GM18907 (cell line): ENCODE measurements at regions not wholly inside any gene's neighbourhood (a gene's known extent, or its start where the extent isn't known, plus 50 kb on each side); places are given as distances from the start of the nearest gene placed in this dataset.

ENCODE experiments used
- ATAC-seq: cut with Tn5 transposase; IDR thresholded peaks from one replicate; pipeline ENCODE4 v1.9.1; 2021; ENCODE audit warnings: mild to moderate bottlenecking, moderate library complexity; ENCODE audit not compliant: unreplicated experiment

DNA sequence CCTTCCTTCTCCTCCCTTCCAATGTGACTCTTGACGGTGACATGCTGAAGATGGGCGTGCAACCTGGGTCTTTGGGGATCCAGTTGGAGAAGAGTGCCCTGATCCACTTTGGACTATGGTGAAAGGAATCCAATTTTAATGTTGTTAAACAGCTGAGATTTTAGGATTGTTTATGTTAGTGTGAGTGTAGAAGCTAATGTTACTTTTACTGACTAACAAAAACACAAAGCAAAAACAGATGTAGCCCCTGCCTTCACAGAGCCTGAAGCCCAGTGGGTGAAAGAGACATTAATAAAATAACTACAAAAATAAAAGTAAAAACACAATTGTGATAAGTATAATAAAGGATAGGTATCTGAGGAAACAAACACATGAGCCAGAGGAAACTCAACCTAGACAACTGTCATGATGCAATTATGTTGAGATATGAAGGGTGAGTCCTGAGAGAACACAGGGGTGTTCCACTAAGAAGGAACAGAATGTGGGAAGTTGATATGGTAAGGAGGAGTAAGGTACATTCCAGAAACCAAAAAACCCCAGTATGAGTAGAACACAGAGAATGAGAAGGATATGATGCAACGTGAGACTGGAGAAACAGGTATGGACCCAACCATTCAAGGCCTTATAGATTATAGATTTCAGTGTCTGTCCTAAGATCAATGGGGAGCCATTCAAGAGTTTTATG lies 115.1 kb upstream of the PMFBP1 start:
- no peak for ATAC-seq

GRCh38 chr16:72285728-72286127 lies 113.8 kb upstream of the PMFBP1 start:
- ATAC-seq = no peak

DNA sequence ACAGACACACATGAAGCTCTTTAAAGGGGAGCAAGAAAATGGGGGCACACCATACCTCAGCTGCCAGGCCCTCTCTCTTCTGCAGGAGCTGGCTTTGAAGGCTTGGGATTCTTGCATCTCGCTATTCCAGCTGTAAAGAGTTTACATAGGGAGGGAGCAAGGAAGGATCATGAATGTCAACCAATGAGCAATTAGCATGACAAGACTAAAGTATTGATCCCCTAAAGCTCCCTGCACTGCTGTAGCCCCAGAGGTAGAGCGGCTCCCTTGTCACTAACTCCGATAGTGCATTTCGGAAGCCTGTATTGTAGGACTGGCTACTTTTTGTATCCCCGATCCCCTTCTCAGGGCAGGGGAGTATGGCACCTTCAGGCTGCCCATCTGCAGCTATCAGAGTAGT lies 113.4 kb upstream of the PMFBP1 start:
- ATAC-seq = no peak

DNA sequence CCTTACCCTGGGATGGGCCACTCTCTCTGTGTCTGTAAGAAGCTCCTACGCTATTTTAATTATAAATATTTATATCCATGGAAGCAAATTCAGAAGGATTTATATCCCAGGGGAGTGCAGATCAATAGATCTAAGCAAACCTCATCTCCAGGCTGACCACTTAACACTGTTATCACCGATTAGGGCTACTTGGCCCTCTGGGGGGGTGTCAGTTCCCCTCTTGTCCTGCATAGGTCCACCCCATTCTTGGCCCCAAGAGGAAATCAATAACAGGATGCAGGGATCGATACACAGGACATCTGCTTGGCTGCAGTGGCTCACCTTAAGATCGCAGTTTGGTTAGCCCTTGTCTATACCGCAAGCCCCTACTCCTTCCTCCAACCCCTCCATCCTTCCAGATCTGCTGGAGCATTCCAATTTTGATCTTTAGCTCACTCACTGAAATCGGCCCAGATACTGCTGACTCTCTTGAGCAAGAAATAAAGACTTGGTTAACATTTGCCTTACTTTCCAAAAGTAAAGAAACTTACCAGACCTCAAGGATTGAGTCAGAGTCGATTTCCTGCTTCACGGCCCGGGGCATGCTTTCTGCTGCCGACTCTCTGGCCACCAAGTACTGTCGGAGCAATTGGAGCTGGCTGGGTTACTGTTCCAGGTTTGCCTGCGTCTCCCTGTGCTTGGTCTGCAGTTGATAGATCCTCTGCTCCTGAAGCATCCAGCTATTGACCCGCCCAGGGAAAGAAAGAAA lies 112.3 kb upstream of the PMFBP1 start:
- no peak for ATAC-seq

DNA sequence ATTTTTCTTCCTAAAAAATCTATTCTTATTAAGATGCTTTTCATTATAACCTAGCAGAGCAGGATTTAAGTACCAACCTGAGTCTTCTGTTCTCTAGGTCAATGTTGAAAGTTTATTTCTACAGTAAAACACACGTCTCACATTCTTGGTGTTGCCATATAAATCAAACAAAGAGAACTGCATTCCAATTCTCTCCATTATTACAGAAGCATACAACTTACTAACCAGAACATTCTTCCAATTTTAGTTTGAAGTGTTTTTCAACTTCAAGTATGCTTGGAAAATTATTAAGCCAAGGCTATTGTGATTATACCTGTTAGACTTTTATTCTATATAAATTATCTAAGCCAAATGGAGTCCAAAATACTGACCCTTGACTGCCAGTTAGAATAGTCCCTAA lies 110.4 kb upstream of the PMFBP1 start:
- no peak for ATAC-seq

DNA sequence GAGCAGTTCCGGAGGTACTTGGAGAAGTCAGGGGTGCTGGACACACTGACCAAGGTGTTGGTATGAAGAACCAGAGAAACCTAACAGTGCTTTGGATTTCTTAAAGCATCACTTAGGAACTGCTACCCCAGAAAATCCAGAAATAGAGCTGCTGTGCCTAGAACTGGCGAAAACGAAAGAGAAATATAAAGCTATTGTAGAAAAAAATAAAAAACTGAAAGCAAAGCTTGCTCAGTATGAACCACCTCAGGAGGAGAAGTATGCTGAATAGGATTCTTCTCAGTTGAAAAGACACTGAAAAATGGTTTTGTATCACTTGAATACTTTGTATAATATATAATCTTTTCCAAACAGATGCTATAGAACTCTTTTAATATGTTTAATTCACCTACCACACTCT lies 106.3 kb upstream of the PMFBP1 start:
- ATAC-seq = no peak

DNA sequence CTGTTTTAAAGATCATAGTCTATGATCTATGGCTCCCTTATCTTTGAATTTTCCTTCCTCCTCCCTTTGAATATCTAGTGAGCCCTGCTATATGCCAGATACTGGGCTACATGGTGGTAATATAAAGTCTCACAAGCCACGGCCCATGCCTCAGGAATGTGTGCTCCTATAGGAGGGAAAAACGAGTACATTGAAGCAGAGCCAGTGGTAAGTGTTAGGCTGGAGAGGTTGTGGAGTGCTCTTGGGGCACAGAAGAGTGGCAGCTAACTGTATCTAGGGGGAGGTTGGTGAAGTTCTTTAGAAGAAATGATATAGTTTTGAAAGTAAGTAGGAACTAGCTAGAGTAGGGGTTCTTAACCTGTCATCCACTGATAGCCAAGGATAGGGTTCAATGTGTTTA lies 105.8 kb upstream of the PMFBP1 start:
- no peak for ATAC-seq

- no peak for ATAC-seq
Measured at GRCh38 chr16:72271699-72272240, 99.8 kb upstream of the PMFBP1 start.

- ATAC-seq = no peak
Measured at GRCh38 chr16:72270531-72270930, 98.6 kb upstream of the PMFBP1 start.

- no peak for ATAC-seq
Measured at GRCh38 chr16:72266836-72267235, 94.9 kb upstream of the PMFBP1 start.

DNA sequence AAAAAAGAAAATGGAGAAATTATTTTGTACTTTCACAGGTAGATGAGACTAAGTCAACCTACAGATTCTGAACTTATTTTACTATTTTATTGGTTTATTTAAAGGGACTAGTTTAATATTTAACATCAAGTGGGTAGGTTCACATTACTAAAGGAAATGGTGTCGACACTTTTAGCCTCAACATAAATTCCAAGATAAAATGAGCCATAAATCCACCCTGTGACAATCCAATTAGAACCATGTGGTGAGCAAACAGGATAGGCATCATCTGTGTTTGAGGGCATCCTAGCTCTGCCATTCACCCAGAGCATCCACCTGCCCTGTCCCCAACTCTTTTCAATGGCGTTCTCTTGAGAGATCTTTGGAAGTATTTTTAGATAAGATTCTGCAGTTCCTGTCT lies 92.8 kb upstream of the PMFBP1 start:
- no peak for ATAC-seq

- no peak for ATAC-seq
Measured at GRCh38 chr16:72262711-72263110, 90.8 kb upstream of the PMFBP1 start.

DNA sequence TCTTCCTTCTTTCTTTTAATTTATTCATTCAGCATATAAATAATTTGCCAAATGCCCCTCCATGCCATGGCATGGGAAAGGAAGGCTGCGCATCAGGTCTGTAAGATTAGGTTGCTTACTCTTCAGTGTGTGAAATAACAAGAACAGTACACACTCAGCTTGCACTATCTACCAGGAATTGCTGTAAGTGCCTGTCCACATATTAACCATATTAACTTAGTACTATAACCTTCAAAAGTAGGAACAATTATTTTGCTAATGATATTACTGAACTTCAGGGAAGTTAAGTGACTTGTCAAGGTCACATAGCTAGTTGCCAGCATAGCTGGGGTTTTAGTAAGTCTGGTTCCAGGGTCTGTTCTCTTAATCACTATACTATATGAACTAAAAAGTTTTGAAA lies 89.2 kb upstream of the PMFBP1 start:
- ATAC-seq = no peak

- no peak for ATAC-seq
Measured at GRCh38 chr16:72256398-72257066, 84.6 kb upstream of the PMFBP1 start.

- no peak for ATAC-seq
Measured at GRCh38 chr16:72255786-72256185, 83.8 kb upstream of the PMFBP1 start.

GRCh38 chr16:72247821-72248253 lies 75.9 kb upstream of the PMFBP1 start:
- no peak for ATAC-seq

DNA sequence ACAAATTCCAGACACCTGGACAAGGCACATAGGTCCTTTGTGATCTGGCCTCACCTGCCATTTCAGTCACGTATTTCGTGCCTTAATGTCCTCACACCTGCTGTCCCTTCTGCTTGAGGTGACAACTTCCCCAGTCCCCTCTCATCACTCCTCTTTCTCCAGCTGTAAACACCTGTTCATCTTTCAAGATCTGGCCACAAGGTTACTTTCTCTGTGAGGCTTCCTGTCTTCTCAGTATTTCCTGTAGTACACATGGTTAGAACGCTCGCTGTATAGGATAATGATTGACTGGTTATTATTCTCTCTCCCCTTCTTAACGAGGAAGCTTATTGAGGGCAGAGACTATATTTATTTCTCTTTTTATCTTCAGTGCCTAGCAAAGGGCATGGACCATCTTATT lies 74.5 kb upstream of the PMFBP1 start:
- peak; percentile 96 for ATAC-seq

DNA sequence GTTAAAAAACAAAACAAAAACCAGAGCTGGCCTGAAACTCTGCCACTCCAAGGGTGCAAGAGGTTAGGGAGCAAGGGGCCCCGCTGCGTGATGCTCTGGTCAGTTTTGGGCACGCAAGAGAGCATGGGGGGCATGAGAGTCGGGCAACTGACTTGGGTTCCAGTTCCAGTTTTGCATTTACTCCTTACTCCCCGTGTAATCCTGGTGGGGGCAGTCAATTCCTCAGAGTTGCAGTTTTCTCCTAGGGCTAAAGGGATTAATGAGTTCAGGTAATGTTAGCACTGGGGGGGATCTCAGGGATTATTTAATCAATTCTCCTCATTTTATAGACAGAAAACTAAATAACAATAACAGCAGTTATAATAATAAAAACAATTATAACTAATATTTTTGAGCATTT lies 72.9 kb upstream of the PMFBP1 start:
- ATAC-seq = no peak

DNA sequence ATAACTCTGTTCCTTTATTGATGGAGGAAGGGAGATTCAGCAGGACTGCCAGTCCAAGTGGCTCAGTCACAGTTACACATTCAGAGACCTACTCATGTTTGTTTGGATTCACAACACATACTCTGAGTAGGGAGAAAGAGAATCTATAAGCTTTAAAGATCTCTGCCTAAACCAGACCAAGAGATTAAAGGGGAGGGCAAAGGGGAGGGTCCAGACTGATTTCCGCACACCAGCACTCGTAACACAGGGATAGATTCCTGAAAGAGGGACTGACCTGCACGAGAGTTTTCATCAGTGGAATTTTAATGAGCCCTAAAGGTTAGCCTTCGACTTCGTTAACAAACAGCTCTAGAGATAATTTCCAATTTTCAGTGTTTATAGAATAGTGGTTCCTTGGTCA lies 71.7 kb upstream of the PMFBP1 start:
- no peak for ATAC-seq

DNA sequence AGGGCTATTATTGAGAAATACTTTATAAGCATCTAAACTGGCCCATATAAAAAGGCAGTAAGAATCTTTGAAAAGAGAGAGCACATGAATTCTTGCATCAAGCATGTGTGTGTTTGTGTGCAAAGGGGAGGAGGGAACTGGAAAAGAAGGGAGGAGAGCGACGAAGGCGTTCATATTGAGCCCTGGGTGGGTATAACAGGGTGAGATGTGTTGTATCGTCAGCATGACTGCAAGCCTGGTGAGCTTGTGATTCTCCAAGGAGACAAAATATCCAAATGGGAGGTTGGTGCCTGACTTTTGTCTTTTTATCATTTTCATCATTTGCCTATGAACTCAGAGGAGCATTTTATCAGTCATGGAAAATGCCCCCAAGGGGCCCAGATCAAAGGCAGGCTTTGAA lies 70.8 kb upstream of the PMFBP1 start:
- ATAC-seq = no peak

DNA sequence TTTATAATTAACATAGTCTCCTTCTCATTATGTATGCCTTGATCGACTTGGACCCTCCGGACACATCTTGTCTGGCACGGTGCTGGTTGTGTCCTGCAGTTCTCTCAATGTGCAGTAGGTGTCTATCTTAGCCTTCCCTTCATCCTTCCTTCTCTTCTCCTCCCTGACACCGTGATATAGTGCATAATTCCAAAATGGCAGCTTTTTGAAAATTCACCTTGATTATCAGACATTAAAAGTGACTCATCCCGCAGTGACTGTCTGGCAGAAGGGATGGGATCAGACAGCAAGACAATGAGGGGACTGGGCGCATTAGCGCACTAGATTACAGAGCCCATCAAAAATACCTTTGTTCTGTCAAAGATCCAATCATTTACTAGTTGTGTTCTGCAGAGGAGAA lies 70.0 kb upstream of the PMFBP1 start:
- peak; percentile 70 for ATAC-seq

DNA sequence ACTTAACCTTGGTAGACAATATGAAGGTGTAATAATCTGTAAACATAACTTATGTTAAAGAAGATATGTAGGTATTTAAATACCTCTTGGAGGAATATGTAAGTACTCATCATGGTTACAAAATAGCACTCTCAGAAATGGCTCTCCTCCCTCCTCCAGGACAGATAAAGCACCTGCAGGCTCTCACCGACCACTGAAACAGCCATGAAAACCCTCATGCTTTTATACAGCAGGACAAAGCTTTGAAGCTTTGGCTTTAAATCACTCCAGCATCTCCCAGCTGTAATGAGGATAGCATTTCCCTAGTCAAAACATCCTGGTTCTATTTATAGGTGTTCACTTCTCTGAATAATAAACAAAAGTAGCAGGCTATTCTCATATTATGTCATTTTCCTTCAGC lies 69.1 kb upstream of the PMFBP1 start:
- ATAC-seq = no peak
